HL-60 (cell line): ENCODE measurements at regions not wholly inside any gene's neighbourhood (a gene's known extent, or its start where the extent isn't known, plus 50 kb on each side); places are given as distances from the start of the nearest gene placed in this dataset.

Experiments used
- DNase-seq, 2 experiments: peaks; one replicate each; pipeline ENCODE4 v3.0.0-alpha.2; 2010 to 2020; ENCODE audit warnings: low read depth in 1 of 2, low spot score in 1 of 2
- H3K27ac ChIP-seq: fragments of 250-450 bp; sonication (Bioruptor Pico); replicated peaks from 2 replicates; pipeline ENCODE4 v1.5.1; 2020; ENCODE audit warnings: mild to moderate bottlenecking, moderate library complexity
- H3K27me3 ChIP-seq: fragments of 250-450 bp; sonication (Bioruptor Pico); 2 replicates; pipeline ENCODE4 v1.5.1; 2021; ENCODE audit warnings: mild to moderate bottlenecking, moderate library complexity; ENCODE audit not compliant: insufficient read depth, poor library complexity, severe bottlenecking
- H3K4me3 ChIP-seq: replicated peaks from 2 replicates; pipeline ENCODE4 v1.5.1; 2011; ENCODE audit warnings: mild to moderate bottlenecking, control low read depth, low read length; ENCODE audit not compliant: insufficient read depth
- CTCF ChIP-seq: IDR thresholded peaks from one replicate; pipeline ENCODE4 v1.5.1; 2011; ENCODE audit warnings: low read length, control low read depth, inconsistent platforms; ENCODE audit not compliant: insufficient read depth
- POLR2AphosphoS5 ChIP-seq: IDR thresholded peaks from 2 replicates; pipeline ENCODE4 v1.6.1; 2012; ENCODE audit warnings: low read depth
- REST ChIP-seq: IDR thresholded peaks from 2 replicates; pipeline ENCODE4 v1.6.1; 2012; ENCODE audit warnings: low read depth; ENCODE audit not compliant: insufficient replicate concordance

- DNase-seq, result peak; percentile 4 to 37
- Histone ChIP-seq H3K4me3 (no peak overlapping the region), H3K27me3 (no peaks in the 10 kb centered on the region), H3K27ac (no peak overlapping the region)
- no peak for TF ChIP-seq REST
- peak; percentile 60 for TF ChIP-seq CTCF
Measured at GRCh38 chr6:25223490-25223991, 55.6 kb upstream of the CARMIL1 start.

GRCh38 chr6:25224242-25224641 is 54.9 kb upstream of the CARMIL1 start:
- TF ChIP-seq POLR2AphosphoS5, result no peak
- no peak for DNase-seq
- Histone ChIP-seq H3K4me3 (no peak overlapping the region), H3K27me3 (no peaks in the 10 kb centered on the region), H3K27ac (no peak overlapping the region)

- no peak overlapping the region for H3K27ac ChIP-seq
- no peak for TF ChIP-seq CTCF
Measured at GRCh38 chr6:25227854-25228253, 51.3 kb upstream of the CARMIL1 start.

More at GRCh38 chr6:25227854-25228253, 51.3 kb upstream of the CARMIL1 start:
- Histone ChIP-seq H3K4me3 (no peak overlapping the region), H3K27me3 (no peaks in the 10 kb centered on the region)
- DNase-seq, result no peak
